ENCODE measurements at regions not wholly inside any gene's neighbourhood (a gene's known extent, or its start where the extent isn't known, plus 50 kb on each side); places are given as distances from the start of the nearest gene placed in this dataset.

GRCh38 chr3:107062310-107062709 lies 314.9 kb upstream of the CCDC54 start:
- no peak for DNase-seq

- DNase-seq: no peak
Measured at GRCh38 chr3:107062787-107063186, 314.5 kb upstream of the CCDC54 start.

GRCh38 chr3:107063351-107063750 lies 313.9 kb upstream of the CCDC54 start:
- no peak for DNase-seq

- peak; percentile 80 for DNase-seq
Measured at GRCh38 chr3:107064405-107065060, 312.7 kb upstream of the CCDC54 start.

GRCh38 chr3:107065094-107065861 lies 312.0 kb upstream of the CCDC54 start:
- peak; percentile 16 for DNase-seq

- DNase-seq: no peak
Measured at GRCh38 chr3:107067421-107067820, 309.8 kb upstream of the CCDC54 start.

- no peak for DNase-seq
Measured at GRCh38 chr3:107068980-107069379, 308.3 kb upstream of the CCDC54 start.

- DNase-seq: no peak
Measured at GRCh38 chr3:107076946-107077345, 300.3 kb upstream of the CCDC54 start.

- no peak for DNase-seq
Measured at GRCh38 chr3:107077391-107077790, 299.8 kb upstream of the CCDC54 start.

- no peak for DNase-seq
Measured at GRCh38 chr3:107082527-107082926, 294.7 kb upstream of the CCDC54 start.

- DNase-seq: no peak
Measured at GRCh38 chr3:107085261-107085660, 292.0 kb upstream of the CCDC54 start.

GRCh38 chr3:107092121-107092520 lies 285.1 kb upstream of the CCDC54 start:
- no peak for DNase-seq

- DNase-seq: no peak
Measured at GRCh38 chr3:107098864-107099263, 278.4 kb upstream of the CCDC54 start.

- no peak for DNase-seq
Measured at GRCh38 chr3:107100137-107100536, 277.1 kb upstream of the CCDC54 start.

- DNase-seq: no peak
Measured at GRCh38 chr3:107100573-107100972, 276.7 kb upstream of the CCDC54 start.

GRCh38 chr3:107103786-107104185 lies 273.5 kb upstream of the CCDC54 start:
- DNase-seq: no peak

GRCh38 chr3:107106316-107106715 lies 270.9 kb upstream of the CCDC54 start:
- no peak for DNase-seq

- no peak for DNase-seq
Measured at GRCh38 chr3:107106907-107107306, 270.3 kb upstream of the CCDC54 start.

- DNase-seq: no peak
Measured at GRCh38 chr3:107110596-107111305, 266.5 kb upstream of the CCDC54 start.

GRCh38 chr3:107111872-107112271 lies 265.4 kb upstream of the CCDC54 start:
- no peak for DNase-seq

- DNase-seq: no peak
Measured at GRCh38 chr3:107112356-107112755, 264.9 kb upstream of the CCDC54 start.

GRCh38 chr3:107116251-107116650 lies 261.0 kb upstream of the CCDC54 start:
- DNase-seq: no peak

GRCh38 chr3:107117156-107117555 lies 260.1 kb upstream of the CCDC54 start:
- no peak for DNase-seq
